DND-41 (cell line): ENCODE measurements at regions not wholly inside any gene's neighbourhood (a gene's known extent, or its start where the extent isn't known, plus 50 kb on each side); places are given as distances from the start of the nearest gene placed in this dataset.

Experiments used
- ATAC-seq: fragments of 200-7000 bp; cut with Tn5 transposase; 3 replicates; pipeline ENCODE4 v1.9.1; 2021; ENCODE audit warnings: low read depth; ENCODE audit not compliant: insufficient read depth
- DNase-seq: peaks from one replicate; pipeline ENCODE4 v3.0.0-alpha.2; 2020
- H2AFZ ChIP-seq: 2 replicates; pipeline ENCODE4 v1.6.0; 2012; ENCODE audit warnings: low read depth, low read length
- H3K27ac ChIP-seq: 2 replicates; pipeline ENCODE4 v1.5.1; 2012; ENCODE audit warnings: low read length, inconsistent platforms
- H3K27me3 ChIP-seq: fragments of 200-600 bp; sonication (generic); 2 replicates; pipeline ENCODE4 v1.6.0; 2012; ENCODE audit warnings: low read length, mild to moderate bottlenecking, inconsistent platforms; ENCODE audit not compliant: insufficient read depth, poor library complexity
- H3K36me3 ChIP-seq: 2 replicates; pipeline ENCODE4 v1.5.1; 2012; ENCODE audit warnings: low read length, inconsistent platforms; ENCODE audit not compliant: insufficient read depth
- H3K4me1 ChIP-seq: 2 replicates; pipeline ENCODE4 v1.5.1; 2012; ENCODE audit warnings: mild to moderate bottlenecking, low read length; ENCODE audit not compliant: insufficient read depth
- H3K4me2 ChIP-seq: 2 replicates; pipeline ENCODE4 v1.6.0; 2012; ENCODE audit warnings: mild to moderate bottlenecking, moderate library complexity, low read length, inconsistent platforms; ENCODE audit not compliant: insufficient read depth
- H3K4me3 ChIP-seq, 2 experiments: fragments of 200-600 bp in 1 of 2; shearing (Covaris generic) in 1 of 2; 2 replicates each; pipeline ENCODE4 v1.5.1; 2012 to 2016; ENCODE audit warnings: inconsistent platforms in 2 of 2, low read length in 2 of 2, mild to moderate bottlenecking in 2 of 2, low read depth in 1 of 2, moderate library complexity in 1 of 2
- H3K79me2 ChIP-seq: 2 replicates; pipeline ENCODE4 v1.6.0; 2012; ENCODE audit warnings: low read length, inconsistent platforms; ENCODE audit not compliant: insufficient read depth
- H3K9ac ChIP-seq: 2 replicates; pipeline ENCODE4 v1.6.0; 2012; ENCODE audit warnings: low read depth, mild to moderate bottlenecking, inconsistent platforms, low read length, moderate library complexity
- H3K9me3 ChIP-seq: 2 replicates; pipeline ENCODE4 v1.5.1; 2012; ENCODE audit warnings: low read length, moderate library complexity, mild to moderate bottlenecking, inconsistent platforms; ENCODE audit not compliant: insufficient read depth, severe bottlenecking
- H4K20me1 ChIP-seq: 2 replicates; pipeline ENCODE4 v1.6.0; 2012; ENCODE audit warnings: low read length; ENCODE audit not compliant: insufficient read depth
- EZH2 ChIP-seq: IDR thresholded peaks from 3 replicates; pipeline ENCODE4 v1.6.1; 2012; ENCODE audit warnings: borderline replicate concordance, low read depth, mild to moderate bottlenecking, moderate library complexity, low read length, inconsistent platforms; ENCODE audit not compliant: severe bottlenecking
- TF ChIP-seq, protein P1 (sequence below): IDR thresholded peaks from 2 replicates; pipeline ENCODE4 v1.5.1; 2012; ENCODE audit warnings: borderline replicate concordance, low read length, moderate library complexity, mild to moderate bottlenecking; ENCODE audit not compliant: poor library complexity, severe bottlenecking; ENCODE audit errors: extremely low read depth

DNA sequence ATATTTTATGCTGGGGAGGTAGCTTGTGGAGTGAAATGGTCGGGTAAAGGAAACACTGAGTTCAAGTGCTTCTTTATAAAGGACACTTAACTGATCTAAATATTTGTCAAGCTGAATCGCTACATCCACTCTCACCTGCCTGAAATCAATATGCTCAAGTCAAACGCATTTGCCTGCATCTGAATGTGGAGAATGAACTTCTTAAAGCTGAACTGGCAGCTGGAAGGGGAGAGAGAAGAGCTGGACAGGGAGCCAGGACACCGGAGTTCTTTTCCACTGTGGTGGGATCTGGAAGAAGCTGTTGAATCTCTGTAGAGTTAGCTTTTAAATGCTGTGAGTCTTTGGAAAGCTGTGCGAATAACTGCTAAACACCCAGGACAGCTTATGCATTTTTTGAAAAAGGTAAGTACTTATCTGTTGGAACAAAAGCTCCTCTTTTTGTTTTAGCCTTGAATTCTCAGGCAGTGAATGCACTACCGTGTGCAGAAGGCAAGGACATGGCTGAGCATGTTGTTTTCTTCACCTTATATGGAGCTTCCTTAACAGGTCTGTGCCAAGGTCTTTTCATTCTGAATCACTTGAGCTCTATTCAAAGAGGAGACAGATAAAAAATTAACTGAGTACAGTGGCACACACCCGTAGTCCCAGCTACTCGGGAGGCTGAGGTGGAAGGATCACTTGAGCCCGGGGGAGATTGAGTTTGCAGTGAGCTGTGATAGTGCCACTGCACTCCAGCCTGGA, 74.2 kb upstream of the KLF7 start:
- Histone ChIP-seq H3K27me3 (peaks cover 3% of the 10 kb centered on the region), H2AFZ (no peak overlapping the region), H3K79me2 (no peaks in the 10 kb centered on the region), H3K9ac (no peak overlapping the region), H3K9me3 (no peaks in the 10 kb centered on the region), H4K20me1 (no peaks in the 10 kb centered on the region), H3K27ac (no peak overlapping the region), H3K36me3 (no peaks in the 10 kb centered on the region), H3K4me3 (no peak overlapping the region), H3K4me2 (no peak overlapping the region), H3K4me1 (no peaks in the 10 kb centered on the region)
- no peak for TF ChIP-seq EZH2
- TF ChIP-seq, protein P1, sequence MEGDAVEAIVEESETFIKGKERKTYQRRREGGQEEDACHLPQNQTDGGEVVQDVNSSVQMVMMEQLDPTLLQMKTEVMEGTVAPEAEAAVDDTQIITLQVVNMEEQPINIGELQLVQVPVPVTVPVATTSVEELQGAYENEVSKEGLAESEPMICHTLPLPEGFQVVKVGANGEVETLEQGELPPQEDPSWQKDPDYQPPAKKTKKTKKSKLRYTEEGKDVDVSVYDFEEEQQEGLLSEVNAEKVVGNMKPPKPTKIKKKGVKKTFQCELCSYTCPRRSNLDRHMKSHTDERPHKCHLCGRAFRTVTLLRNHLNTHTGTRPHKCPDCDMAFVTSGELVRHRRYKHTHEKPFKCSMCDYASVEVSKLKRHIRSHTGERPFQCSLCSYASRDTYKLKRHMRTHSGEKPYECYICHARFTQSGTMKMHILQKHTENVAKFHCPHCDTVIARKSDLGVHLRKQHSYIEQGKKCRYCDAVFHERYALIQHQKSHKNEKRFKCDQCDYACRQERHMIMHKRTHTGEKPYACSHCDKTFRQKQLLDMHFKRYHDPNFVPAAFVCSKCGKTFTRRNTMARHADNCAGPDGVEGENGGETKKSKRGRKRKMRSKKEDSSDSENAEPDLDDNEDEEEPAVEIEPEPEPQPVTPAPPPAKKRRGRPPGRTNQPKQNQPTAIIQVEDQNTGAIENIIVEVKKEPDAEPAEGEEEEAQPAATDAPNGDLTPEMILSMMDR, result no peak
- no peak for ATAC-seq
- DNase-seq, result no peak

DNA sequence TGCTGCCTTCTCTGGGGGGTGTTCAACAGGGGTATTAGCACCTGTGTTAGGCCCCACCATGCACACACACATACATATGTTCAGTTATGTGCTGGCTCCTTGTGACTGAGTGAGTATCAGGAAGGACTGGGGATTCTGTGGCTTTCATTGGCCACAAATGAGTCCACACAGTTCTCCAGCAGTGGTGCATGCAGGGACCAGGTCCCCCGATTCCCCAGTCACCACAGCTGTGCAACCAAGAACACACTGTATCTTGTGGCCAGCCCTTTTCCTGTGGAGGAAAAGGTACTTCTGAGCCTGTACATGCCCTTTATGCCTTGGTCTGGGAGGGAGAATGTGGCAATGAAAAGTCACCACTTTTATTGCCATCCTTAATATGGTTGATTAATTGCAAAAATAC, 74.9 kb upstream of the KLF7 start:
- Histone ChIP-seq H3K4me1 (no peaks in the 10 kb centered on the region), H3K27ac (no peak overlapping the region), H2AFZ (no peak overlapping the region), H3K36me3 (no peaks in the 10 kb centered on the region), H3K4me2 (no peak overlapping the region), H3K4me3 (no peak overlapping the region), H3K9me3 (no peaks in the 10 kb centered on the region), H3K79me2 (no peaks in the 10 kb centered on the region), H3K9ac (no peak overlapping the region), H4K20me1 (no peaks in the 10 kb centered on the region), H3K27me3 (peaks cover 3% of the 10 kb centered on the region)
- ATAC-seq (peak; percentile 50; the same call in 1 of the 3 replicates), DNase-seq (no peak)
- TF ChIP-seq, protein P1, result no peak
- TF ChIP-seq EZH2, result no peak

DNA sequence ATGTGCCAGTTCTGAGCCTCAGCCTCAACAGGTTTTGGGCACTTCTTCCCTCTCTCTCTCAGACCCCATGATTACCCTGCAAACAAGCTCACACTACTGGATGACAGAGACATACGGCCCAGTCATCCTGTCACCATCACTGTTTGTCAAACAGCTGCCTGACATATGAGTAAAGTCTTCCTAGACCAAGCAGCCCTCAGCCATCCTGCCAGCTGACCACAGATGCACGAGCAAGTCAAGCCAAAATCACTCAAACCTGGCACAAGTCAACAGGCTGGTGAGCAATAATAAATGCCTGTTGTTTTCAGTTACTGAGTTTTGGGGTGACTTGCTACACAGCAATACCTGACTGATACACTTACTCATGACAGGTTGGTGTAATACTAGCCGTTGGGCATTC, 75.5 kb upstream of the KLF7 start:
- no peaks in the 10 kb centered on the region for H4K20me1 ChIP-seq
- no peak overlapping the region for H3K4me2 ChIP-seq
- H3K27ac ChIP-seq, result no peak overlapping the region
- TF ChIP-seq EZH2, result no peak
- TF ChIP-seq, protein P1, result no peak
- H3K9ac ChIP-seq, result no peak overlapping the region
- no peak overlapping the region for H3K4me3 ChIP-seq
- H3K79me2 ChIP-seq, result no peaks in the 10 kb centered on the region
- DNase-seq (no peak), ATAC-seq (no peak)
- peaks cover 3% of the 10 kb centered on the region for H3K27me3 ChIP-seq
- H3K9me3 ChIP-seq, result no peaks in the 10 kb centered on the region
- no peaks in the 10 kb centered on the region for H3K4me1 ChIP-seq
- no peak overlapping the region for H2AFZ ChIP-seq
- H3K36me3 ChIP-seq, result no peaks in the 10 kb centered on the region
